Upper lobe of left lung (tissue), 4 donors: ENCODE measurements at regions not wholly inside any gene's neighbourhood (a gene's known extent, or its start where the extent isn't known, plus 50 kb on each side); places are given as distances from the start of the nearest gene placed in this dataset.

Source experiments
- POLR2A ChIP-seq, 4 donors: fragments of 450-650 bp; IDR thresholded peaks; one replicate each; pipeline ENCODE4 v1.5.1; 2016 to 2017; ENCODE audit warnings: antibody characterized with exemption in 4 of 4, mild to moderate bottlenecking in 2 of 4
- TF ChIP-seq, protein P1 (sequence below), 6 experiments: fragments of 450-650 bp in 4 of 6; fragments of 200-600 bp in 2 of 6; sonication (generic) in 2 of 6; IDR thresholded peaks; one replicate each; pipeline ENCODE4 v1.5.1; 2016 to 2019; ENCODE audit warnings: antibody characterized with exemption in 6 of 6

GRCh38 chr16:66176111-66176510 is 190.4 kb upstream of the CDH5 start:
- no peak for TF ChIP-seq POLR2A (IDR thresholded peaks at IDR 0.05)
- TF ChIP-seq, protein P1, sequence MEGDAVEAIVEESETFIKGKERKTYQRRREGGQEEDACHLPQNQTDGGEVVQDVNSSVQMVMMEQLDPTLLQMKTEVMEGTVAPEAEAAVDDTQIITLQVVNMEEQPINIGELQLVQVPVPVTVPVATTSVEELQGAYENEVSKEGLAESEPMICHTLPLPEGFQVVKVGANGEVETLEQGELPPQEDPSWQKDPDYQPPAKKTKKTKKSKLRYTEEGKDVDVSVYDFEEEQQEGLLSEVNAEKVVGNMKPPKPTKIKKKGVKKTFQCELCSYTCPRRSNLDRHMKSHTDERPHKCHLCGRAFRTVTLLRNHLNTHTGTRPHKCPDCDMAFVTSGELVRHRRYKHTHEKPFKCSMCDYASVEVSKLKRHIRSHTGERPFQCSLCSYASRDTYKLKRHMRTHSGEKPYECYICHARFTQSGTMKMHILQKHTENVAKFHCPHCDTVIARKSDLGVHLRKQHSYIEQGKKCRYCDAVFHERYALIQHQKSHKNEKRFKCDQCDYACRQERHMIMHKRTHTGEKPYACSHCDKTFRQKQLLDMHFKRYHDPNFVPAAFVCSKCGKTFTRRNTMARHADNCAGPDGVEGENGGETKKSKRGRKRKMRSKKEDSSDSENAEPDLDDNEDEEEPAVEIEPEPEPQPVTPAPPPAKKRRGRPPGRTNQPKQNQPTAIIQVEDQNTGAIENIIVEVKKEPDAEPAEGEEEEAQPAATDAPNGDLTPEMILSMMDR (IDR thresholded peaks at IDR 0.05), result no peak
